ENCODE measurements at regions not wholly inside any gene's neighbourhood (a gene's known extent, or its start where the extent isn't known, plus 50 kb on each side); places are given as distances from the start of the nearest gene placed in this dataset.
A peak's percentile ranks its signal among the peaks of the same experiment; 100 is the strongest.
"Not testable (repeated sequence)": the region's sequence is repeated elsewhere in the genome, so short reads cannot be mapped to it uniquely, and the experiment has no call there.

DNA sequence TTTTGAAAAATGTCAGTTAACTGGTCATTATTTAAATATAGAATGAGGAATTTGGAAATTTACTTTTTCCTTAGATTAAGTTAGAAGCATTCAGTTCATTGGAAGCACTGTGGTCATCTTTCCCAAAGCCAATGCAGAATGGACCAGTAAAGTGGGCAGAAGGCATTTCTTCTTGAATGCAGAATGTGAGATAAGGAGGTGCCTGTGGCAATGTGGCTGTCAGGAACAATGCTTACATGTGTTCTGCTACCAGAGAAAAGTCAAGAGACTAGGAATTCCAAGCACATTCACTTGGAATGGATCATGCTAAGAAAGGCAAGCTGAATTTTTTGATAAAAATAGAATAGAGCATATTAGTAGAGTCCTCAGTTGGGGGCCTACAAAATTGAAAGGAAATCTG is 295.0 kb upstream of the KCNH7 start:
- DNase-seq (ENCODE audit: low spot score) (no peak), ATAC-seq (no peak)
- no peaks in the 10 kb centered on the region for H3K36me3 Mint-ChIP-seq
- POLR2A ChIA-PET = no interaction called here
- TF ChIP-seq, protein P1, sequence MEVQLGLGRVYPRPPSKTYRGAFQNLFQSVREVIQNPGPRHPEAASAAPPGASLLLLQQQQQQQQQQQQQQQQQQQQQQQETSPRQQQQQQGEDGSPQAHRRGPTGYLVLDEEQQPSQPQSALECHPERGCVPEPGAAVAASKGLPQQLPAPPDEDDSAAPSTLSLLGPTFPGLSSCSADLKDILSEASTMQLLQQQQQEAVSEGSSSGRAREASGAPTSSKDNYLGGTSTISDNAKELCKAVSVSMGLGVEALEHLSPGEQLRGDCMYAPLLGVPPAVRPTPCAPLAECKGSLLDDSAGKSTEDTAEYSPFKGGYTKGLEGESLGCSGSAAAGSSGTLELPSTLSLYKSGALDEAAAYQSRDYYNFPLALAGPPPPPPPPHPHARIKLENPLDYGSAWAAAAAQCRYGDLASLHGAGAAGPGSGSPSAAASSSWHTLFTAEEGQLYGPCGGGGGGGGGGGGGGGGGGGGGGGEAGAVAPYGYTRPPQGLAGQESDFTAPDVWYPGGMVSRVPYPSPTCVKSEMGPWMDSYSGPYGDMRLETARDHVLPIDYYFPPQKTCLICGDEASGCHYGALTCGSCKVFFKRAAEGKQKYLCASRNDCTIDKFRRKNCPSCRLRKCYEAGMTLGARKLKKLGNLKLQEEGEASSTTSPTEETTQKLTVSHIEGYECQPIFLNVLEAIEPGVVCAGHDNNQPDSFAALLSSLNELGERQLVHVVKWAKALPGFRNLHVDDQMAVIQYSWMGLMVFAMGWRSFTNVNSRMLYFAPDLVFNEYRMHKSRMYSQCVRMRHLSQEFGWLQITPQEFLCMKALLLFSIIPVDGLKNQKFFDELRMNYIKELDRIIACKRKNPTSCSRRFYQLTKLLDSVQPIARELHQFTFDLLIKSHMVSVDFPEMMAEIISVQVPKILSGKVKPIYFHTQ (CRISPR knock-in tag; IDR thresholded peaks at IDR 0.05) = no peak
- TF ChIP-seq IRF2 (CRISPR knock-in tag; IDR thresholded peaks at IDR 0.05; ENCODE audit: borderline replicate concordance, low read depth) (no peak), SMAD4 (CRISPR knock-in tag; IDR thresholded peaks at IDR 0.05) (no peak), ESRRA (CRISPR knock-in tag; IDR thresholded peaks at IDR 0.05; ENCODE audit: borderline replicate concordance) (no peak), ZNF219 (CRISPR knock-in tag; IDR thresholded peaks at IDR 0.05; ENCODE audit: borderline replicate concordance) (no peak), KAT7 (CRISPR knock-in tag; IDR thresholded peaks at IDR 0.05; ENCODE audit: borderline replicate concordance) (no peak), MXD4 (CRISPR knock-in tag; IDR thresholded peaks at IDR 0.05; ENCODE audit: borderline replicate concordance) (no peak), OVOL2 (CRISPR knock-in tag; IDR thresholded peaks at IDR 0.05; ENCODE audit: borderline replicate concordance) (no peak), EMX1 (CRISPR knock-in tag; IDR thresholded peaks at IDR 0.05) (no peak), GRHL2 (CRISPR knock-in tag; IDR thresholded peaks at IDR 0.05; ENCODE audit: insufficient replicate concordance, severe bottlenecking) (no peak), JAZF1 (CRISPR knock-in tag; IDR thresholded peaks at IDR 0.05) (no peak), HMGA2 (CRISPR knock-in tag; IDR thresholded peaks at IDR 0.05) (no peak)
- TF ChIP-seq, protein P2, sequence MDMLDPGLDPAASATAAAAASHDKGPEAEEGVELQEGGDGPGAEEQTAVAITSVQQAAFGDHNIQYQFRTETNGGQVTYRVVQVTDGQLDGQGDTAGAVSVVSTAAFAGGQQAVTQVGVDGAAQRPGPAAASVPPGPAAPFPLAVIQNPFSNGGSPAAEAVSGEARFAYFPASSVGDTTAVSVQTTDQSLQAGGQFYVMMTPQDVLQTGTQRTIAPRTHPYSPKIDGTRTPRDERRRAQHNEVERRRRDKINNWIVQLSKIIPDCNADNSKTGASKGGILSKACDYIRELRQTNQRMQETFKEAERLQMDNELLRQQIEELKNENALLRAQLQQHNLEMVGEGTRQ (CRISPR knock-in tag; IDR thresholded peaks at IDR 0.05) = no peak
- TF ChIP-seq, protein P3, sequence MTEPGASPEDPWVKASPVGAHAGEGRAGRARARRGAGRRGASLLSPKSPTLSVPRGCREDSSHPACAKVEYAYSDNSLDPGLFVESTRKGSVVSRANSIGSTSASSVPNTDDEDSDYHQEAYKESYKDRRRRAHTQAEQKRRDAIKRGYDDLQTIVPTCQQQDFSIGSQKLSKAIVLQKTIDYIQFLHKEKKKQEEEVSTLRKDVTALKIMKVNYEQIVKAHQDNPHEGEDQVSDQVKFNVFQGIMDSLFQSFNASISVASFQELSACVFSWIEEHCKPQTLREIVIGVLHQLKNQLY (CRISPR knock-in tag; IDR thresholded peaks at IDR 0.05) = no peak
- TF ChIP-seq, protein P4, sequence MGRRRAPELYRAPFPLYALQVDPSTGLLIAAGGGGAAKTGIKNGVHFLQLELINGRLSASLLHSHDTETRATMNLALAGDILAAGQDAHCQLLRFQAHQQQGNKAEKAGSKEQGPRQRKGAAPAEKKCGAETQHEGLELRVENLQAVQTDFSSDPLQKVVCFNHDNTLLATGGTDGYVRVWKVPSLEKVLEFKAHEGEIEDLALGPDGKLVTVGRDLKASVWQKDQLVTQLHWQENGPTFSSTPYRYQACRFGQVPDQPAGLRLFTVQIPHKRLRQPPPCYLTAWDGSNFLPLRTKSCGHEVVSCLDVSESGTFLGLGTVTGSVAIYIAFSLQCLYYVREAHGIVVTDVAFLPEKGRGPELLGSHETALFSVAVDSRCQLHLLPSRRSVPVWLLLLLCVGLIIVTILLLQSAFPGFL (CRISPR knock-in tag; IDR thresholded peaks at IDR 0.05; ENCODE audit: borderline replicate concordance) = no peak
- TF ChIP-seq, protein P5, sequence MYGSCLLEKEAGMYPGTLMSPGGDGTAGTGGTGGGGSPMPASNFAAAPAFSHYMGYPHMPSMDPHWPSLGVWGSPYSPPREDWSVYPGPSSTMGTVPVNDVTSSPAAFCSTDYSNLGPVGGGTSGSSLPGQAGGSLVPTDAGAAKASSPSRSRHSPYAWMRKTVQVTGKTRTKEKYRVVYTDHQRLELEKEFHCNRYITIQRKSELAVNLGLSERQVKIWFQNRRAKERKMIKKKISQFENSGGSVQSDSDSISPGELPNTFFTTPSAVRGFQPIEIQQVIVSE (CRISPR knock-in tag; IDR thresholded peaks at IDR 0.05; ENCODE audit: borderline replicate concordance) = no peak
- no peaks in the 10 kb centered on the region for H3K4me1 Mint-ChIP-seq
- CTCF ChIA-PET = no interaction called here
- H3K9me3 Mint-ChIP-seq = peaks cover 5% of the 10 kb centered on the region
- no peak overlapping the region for H3K27ac Mint-ChIP-seq
- no peaks in the 10 kb centered on the region; the same call in 1 of the 2 replicates for H3K27me3 Mint-ChIP-seq (ENCODE audit: low read depth)
- H3K4me3 Mint-ChIP-seq = no peak overlapping the region

DNA sequence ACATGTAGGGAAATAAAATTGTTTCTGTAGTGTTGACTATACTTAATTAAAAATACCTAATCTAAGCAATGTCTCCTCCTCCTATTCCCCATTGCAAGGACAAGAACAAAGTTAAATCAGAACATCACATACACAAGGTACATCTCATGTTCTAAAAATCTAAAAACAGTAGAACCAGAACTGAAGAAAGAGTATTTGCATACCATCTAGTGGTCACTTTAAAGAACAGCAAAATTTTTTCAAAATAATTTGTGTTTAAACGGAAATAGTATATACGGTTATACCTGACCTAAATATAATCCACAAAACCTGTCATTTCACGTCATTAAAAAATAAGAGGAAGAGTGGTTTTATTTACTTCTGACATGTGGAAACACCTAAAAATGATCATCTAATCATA is 294.3 kb upstream of the KCNH7 start:
- no peaks in the 10 kb centered on the region for H3K4me1 Mint-ChIP-seq
- no peak for TF ChIP-seq GTF2I (CRISPR knock-in tag; conservative IDR thresholded peaks at IDR 0.05)
- TF ChIP-seq, protein P6, sequence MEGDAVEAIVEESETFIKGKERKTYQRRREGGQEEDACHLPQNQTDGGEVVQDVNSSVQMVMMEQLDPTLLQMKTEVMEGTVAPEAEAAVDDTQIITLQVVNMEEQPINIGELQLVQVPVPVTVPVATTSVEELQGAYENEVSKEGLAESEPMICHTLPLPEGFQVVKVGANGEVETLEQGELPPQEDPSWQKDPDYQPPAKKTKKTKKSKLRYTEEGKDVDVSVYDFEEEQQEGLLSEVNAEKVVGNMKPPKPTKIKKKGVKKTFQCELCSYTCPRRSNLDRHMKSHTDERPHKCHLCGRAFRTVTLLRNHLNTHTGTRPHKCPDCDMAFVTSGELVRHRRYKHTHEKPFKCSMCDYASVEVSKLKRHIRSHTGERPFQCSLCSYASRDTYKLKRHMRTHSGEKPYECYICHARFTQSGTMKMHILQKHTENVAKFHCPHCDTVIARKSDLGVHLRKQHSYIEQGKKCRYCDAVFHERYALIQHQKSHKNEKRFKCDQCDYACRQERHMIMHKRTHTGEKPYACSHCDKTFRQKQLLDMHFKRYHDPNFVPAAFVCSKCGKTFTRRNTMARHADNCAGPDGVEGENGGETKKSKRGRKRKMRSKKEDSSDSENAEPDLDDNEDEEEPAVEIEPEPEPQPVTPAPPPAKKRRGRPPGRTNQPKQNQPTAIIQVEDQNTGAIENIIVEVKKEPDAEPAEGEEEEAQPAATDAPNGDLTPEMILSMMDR (IDR thresholded peaks at IDR 0.05) = 0 out of 2 replicates have a peak, but pooled peaks have one; percentile 28
- no peak overlapping the region for H3K4me3 Mint-ChIP-seq
- no peaks in the 10 kb centered on the region for H3K36me3 Mint-ChIP-seq
- H3K9me3 Mint-ChIP-seq = no peaks in the 10 kb centered on the region
- no peak overlapping the region for H3K27ac Mint-ChIP-seq
- DNase-seq (ENCODE audit: low spot score) (no peak), ATAC-seq (no peak; the same call in 1 of the 2 replicates)
- H3K27me3 Mint-ChIP-seq (ENCODE audit: low read depth) = no peaks in the 10 kb centered on the region
- ChIA-PET POLR2A (no interaction called here), CTCF (no interaction called here)

DNA sequence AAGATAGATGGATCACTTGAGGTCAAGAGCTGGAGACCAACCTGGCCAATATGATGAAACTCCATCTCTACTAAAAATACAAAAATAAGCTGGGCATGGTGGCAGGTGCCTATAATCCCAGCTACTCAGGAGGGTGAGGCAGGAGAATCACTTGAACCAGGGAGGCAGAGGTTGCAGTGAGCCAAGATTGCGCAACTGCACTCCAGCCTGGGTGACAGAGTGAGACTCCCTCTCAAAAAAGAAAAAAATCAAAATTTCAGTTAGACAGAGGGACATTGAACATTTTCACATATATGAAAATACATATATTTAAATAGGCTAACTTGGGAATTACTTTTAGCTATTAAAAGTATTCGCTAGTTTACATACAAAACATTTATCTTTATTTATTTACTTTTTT is 293.6 kb upstream of the KCNH7 start:
- DNase-seq (ENCODE audit: low spot score); H3K4me1 Mint-ChIP-seq; POLR2A ChIA-PET; H3K9me3 Mint-ChIP-seq; H3K27me3 Mint-ChIP-seq (ENCODE audit: low read depth); H3K27ac Mint-ChIP-seq; ATAC-seq; H3K4me3 Mint-ChIP-seq; H3K36me3 Mint-ChIP-seq; CTCF ChIA-PET: not testable (repeated sequence)

Measured in WTC11 (cell line).